Heart left ventricle (tissue), 16 donors: ENCODE measurements at regions not wholly inside any gene's neighbourhood (a gene's known extent, or its start where the extent isn't known, plus 50 kb on each side); places are given as distances from the start of the nearest gene placed in this dataset.
A peak's percentile ranks its signal among the peaks of the same experiment; 100 is the strongest.

Source experiments
- ATAC-seq, 4 donors: fragments of 200-7000 bp; cut with Tn5 transposase; one replicate each; pipeline ENCODE4 v1.9.1; 2020 to 2022; ENCODE audit warnings: moderate library complexity in 4 of 4, mild to moderate bottlenecking in 3 of 4, moderate number of reproducible peaks in 1 of 4
- DNase-seq, 5 donors: peaks; one replicate each; pipeline ENCODE4 v3.0.0-alpha.2; 2020
- H3K27ac ChIP-seq, 12 donors: fragments of 200-600 bp; sonication (generic) in 4 of 12; one replicate each; pipeline versions ENCODE4 v1.5.0 to v1.8.0; 2016 to 2022; ENCODE audit warnings: mild to moderate bottlenecking in 2 of 12
- H3K27me3 ChIP-seq, 9 donors: fragments of 200-600 bp; sonication (generic) in 2 of 9; one replicate each; pipeline versions ENCODE4 v1.5.1 to v1.8.0; 2016 to 2022; ENCODE audit warnings: mild to moderate bottlenecking in 3 of 9
- H3K36me3 ChIP-seq, 9 donors: fragments of 200-600 bp; sonication (generic) in 2 of 9; one replicate each; pipeline versions ENCODE4 v1.5.0 to v1.8.0; 2018 to 2022; ENCODE audit warnings: mild to moderate bottlenecking in 2 of 9
- H3K4me1 ChIP-seq, 12 donors: fragments of 200-600 bp; sonication (generic) in 4 of 12; one replicate each; pipeline versions ENCODE4 v1.5.0 to v1.8.0; 2016 to 2022; ENCODE audit warnings: mild to moderate bottlenecking in 3 of 12
- H3K4me3 ChIP-seq, 12 donors: fragments of 200-600 bp; sonication (generic) in 4 of 12; one replicate each; pipeline versions ENCODE4 v1.5.0 to v1.8.0; 2017 to 2022; ENCODE audit warnings: mild to moderate bottlenecking in 9 of 12, moderate library complexity in 4 of 12
- H3K9me3 ChIP-seq, 12 donors: fragments of 200-600 bp; sonication (generic) in 4 of 12; one replicate each; pipeline versions ENCODE4 v1.5.0 to v1.8.0; 2016 to 2022; ENCODE audit warnings: mild to moderate bottlenecking in 1 of 12
- POLR2A ChIP-seq, 2 donors: fragments of 450-650 bp; IDR thresholded peaks; one replicate each; pipeline ENCODE4 v1.6.1; 2017; ENCODE audit warnings: antibody characterized with exemption in 2 of 2, mild to moderate bottlenecking in 2 of 2, moderate library complexity in 2 of 2
- WGBS, 4 donors: extraction: QIAGEN DNeasy Blood & Tissue Kit in 2 of 4; methylation state at CpG; one replicate each; pipeline versions ENCODE4 v1.1.5 to v1.1.7; 2013 to 2018; 5-methylcytosine and 5-hydroxymethylcytosine counted together
- intact Hi-C, 10 donors: fragments of 100-400 bp; cut with DNase I; formaldehyde crosslinking; loops; one replicate each; pipeline versions ENCODE4 v1.11.1 to v1.14.2; 2022
- TF ChIP-seq, protein P1 (sequence below), 12 donors: fragments of 200-600 bp; sonication (generic) in 4 of 12; IDR thresholded peaks; one replicate each; pipeline versions ENCODE4 v1.5.0 to v1.8.0; 2018 to 2022; ENCODE audit warnings: antibody characterized with exemption in 12 of 12, mild to moderate bottlenecking in 5 of 12
- donor health status: ischemic (EF 13 %, LVEDD 7.1; RV severe dilation, severe dysfunction).
- donor health status: healthy with polysubstance abuse.
- donor health status: DM: no; HTN: yes; CAD: no.
- donor health status: DM: no; HTN: no; CAD: no.
- donor health status: ischemic (EF 25% LVEDD 6.9; RV normal size, moderate dysfunction).
- donor health status: ischemic (EF 25% LVEDD 5.7; RV mildly dilated, moderate dysfunction).
- donor health status: healthy.
- donor health status: DM: yes; HTN: yes; CAD: no.
- donor health status: ischemic (EF 35%, LVEDD 5.7; RV mildly dilated, moderate dysfunction).
- donor health status: nonischemic (EF 11% LVEDD 7.7; RV severe dilation, severe dysfunction).
- donor health status: DM: yes; HTN: yes; CAD: no.
- donor health status: PGD.
- donor health status: ischemic (EF 29% LVEDD 5.4; RV normal size, mild dysfunction).
- donor health status: nonischemic (EF 23%, LVEDD 6.1; RV moderate dilation, normal function).

DNA sequence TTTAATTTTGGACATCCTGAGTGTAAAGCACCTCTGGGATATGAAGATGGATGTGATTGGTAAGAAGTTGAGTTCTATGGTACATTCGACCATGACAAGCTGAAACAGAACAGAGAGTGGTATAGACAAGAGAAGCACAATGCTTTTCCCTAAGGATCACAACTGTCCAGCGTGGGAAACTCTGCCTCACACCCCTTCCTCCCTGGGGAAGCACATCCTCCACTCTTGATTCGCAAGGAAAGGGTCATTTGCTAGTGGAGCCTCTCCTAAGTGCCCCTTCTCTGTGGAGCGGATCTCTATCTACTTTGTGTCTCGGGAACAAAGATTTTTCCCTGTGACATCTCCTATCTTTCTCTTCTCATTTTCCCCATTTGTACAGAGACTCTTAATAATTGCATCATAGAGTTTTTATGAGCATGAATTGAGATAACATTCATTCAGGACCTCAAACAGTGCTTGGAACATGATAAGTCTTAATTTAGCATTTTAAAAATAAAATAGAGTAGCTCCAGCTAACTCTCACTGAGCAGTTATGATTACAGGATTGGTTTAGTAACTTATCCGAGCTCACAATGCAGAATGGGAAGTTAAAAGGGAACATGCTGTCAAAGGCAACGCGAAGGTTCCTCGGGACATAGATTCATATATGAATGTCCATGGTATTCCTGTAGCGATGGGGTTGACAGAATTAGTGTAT is 775.2 kb downstream of the C6orf118 start:
- Histone ChIP-seq H3K4me1 (peaks cover 0 to 16% (median 3%) of the 10 kb centered on the region in 12 donors), H3K27me3 (no peaks in the 10 kb centered on the region), H3K27ac (peak overlapping the region in 5 of 12 donors; percentile 5 to 46 (median 15)), H3K4me3 (no peak overlapping the region), H3K9me3 (peaks cover 0 to 8% (median 0%) of the 10 kb centered on the region in 12 donors), H3K36me3 (no peaks in the 10 kb centered on the region)
- TF ChIP-seq, protein P1, sequence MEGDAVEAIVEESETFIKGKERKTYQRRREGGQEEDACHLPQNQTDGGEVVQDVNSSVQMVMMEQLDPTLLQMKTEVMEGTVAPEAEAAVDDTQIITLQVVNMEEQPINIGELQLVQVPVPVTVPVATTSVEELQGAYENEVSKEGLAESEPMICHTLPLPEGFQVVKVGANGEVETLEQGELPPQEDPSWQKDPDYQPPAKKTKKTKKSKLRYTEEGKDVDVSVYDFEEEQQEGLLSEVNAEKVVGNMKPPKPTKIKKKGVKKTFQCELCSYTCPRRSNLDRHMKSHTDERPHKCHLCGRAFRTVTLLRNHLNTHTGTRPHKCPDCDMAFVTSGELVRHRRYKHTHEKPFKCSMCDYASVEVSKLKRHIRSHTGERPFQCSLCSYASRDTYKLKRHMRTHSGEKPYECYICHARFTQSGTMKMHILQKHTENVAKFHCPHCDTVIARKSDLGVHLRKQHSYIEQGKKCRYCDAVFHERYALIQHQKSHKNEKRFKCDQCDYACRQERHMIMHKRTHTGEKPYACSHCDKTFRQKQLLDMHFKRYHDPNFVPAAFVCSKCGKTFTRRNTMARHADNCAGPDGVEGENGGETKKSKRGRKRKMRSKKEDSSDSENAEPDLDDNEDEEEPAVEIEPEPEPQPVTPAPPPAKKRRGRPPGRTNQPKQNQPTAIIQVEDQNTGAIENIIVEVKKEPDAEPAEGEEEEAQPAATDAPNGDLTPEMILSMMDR (IDR thresholded peaks at IDR 0.05) = no peak
- TF ChIP-seq POLR2A (IDR thresholded peaks at IDR 0.05) = no peak
- DNase-seq (no peak), ATAC-seq (peak; percentile 55 to 83 (median 64))
- intact Hi-C loops = no loop called here
- WGBS, 4 donors = 54 to 63% (median 60%) methylated on average over 10 of the region's 10 CpGs

DNA sequence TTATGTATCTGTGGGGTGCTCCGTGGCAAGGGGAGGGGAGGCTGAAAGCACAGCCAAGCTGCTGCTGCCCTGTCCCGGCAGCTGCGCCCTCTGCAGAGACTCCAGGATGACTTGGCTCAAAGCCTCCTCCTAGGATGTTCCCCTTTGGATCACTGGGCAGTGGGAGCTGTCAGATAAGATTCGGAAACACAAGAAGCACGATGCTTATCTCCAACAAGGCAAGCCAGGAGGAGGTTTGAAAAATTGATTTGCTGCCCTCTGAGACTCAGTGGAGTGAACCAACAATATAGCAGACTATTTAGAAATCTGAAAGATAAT is 776.4 kb downstream of the C6orf118 start:
- ATAC-seq = peak in 1 of 4 donors; percentile 57
- intact Hi-C loops = no loop called here
- no peak overlapping the region for H3K4me3 ChIP-seq
- H3K27me3 ChIP-seq = no peaks in the 10 kb centered on the region
- TF ChIP-seq, protein P1 (IDR thresholded peaks at IDR 0.05) = peak in 2 of 12 donors; percentile 6 to 10
- no peak for TF ChIP-seq POLR2A (IDR thresholded peaks at IDR 0.05)
- no peak overlapping the region for H3K27ac ChIP-seq
- peaks cover 0 to 16% (median 3%) of the 10 kb centered on the region in 12 donors for H3K4me1 ChIP-seq
- 12 to 30% (median 23%) methylated on average over 5 of the region's 5 CpGs for WGBS, 4 donors
- no peaks in the 10 kb centered on the region for H3K36me3 ChIP-seq
- peaks cover 0 to 8% (median 0%) of the 10 kb centered on the region in 12 donors for H3K9me3 ChIP-seq
- DNase-seq = peak in 1 of 5 donors; percentile 26

DNA sequence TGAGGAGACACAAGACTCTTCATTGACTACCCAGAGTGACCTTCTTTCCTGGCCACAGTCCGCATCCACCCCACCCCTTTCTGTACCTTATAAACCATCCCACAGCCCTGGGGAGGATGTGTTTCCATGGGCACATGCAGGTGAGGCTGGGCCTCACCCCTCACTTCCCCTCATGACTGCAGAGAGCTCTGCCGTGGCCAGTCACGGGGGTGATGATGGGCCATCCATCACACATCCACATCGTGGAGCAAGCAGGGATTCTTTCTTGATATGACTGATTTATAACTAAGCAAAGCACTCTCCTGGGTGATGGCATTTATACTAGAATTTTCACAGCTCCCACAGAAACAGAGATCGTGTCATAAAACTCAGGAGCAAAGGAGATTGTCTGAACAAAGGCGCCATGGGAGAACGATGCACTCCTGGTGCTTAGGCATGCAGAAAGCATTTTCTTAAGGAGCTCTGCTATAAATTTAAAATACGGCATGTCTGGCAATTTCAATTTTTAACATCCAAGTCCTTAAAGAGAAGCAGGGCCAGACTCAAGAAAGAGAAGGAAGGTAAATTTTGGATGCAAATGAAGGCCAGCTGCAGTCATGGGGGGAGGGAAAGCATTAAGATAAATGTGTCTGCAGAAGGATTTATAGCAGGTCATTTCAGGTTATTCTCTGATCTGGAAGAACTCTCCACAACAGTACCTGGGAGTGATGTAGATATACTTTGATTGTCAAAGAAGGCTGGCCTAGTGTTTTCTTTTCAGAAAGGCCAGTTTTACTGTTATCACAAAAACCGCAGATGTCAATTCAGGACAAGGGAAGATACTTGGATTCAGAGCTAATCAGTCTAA is 777.0 kb downstream of the C6orf118 start:
- 64 to 80% (median 74%) methylated on average over 9 of the region's 9 CpGs for WGBS, 4 donors
- Histone ChIP-seq H3K4me1 (peaks cover 0 to 16% (median 3%) of the 10 kb centered on the region in 12 donors), H3K27me3 (no peaks in the 10 kb centered on the region), H3K36me3 (no peaks in the 10 kb centered on the region), H3K27ac (no peak overlapping the region), H3K9me3 (peaks cover 0 to 4% (median 0%) of the 10 kb centered on the region in 12 donors), H3K4me3 (no peak overlapping the region)
- DNase-seq (no peak), ATAC-seq (no peak)
- no peak for TF ChIP-seq POLR2A (IDR thresholded peaks at IDR 0.05)
- TF ChIP-seq, protein P1 (IDR thresholded peaks at IDR 0.05) = no peak
- intact Hi-C loops = no loop called here

DNA sequence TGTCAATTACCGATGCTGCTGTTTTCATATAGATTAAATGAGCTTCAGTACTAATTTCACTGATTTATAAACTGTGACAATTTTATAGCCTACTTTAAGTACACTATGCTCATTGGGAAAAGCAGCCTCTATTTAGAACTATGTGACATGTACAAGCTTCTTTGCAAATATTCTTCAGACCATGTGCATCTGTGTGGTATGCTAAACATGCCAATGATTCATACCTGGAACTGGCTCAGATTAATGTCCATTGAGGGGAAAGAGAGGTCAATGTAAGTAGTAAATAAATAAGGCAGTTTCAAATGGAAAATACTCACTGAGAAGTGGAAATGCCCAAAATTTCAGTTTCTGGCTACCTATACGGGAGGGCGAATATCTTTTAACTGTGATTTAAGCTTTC is 777.7 kb downstream of the C6orf118 start:
- no peaks in the 10 kb centered on the region for H3K27me3 ChIP-seq
- no peak overlapping the region for H3K4me3 ChIP-seq
- TF ChIP-seq, protein P1 (IDR thresholded peaks at IDR 0.05) = no peak
- no peak for TF ChIP-seq POLR2A (IDR thresholded peaks at IDR 0.05)
- intact Hi-C loops = no loop called here
- WGBS, 4 donors = 84 to 97% (median 94%) methylated on average over 3 of the region's 3 CpGs
- H3K36me3 ChIP-seq = no peaks in the 10 kb centered on the region
- peaks cover 0 to 5% (median 0%) of the 10 kb centered on the region in 12 donors for H3K9me3 ChIP-seq
- ATAC-seq (no peak), DNase-seq (no peak)
- H3K27ac ChIP-seq = no peak overlapping the region
- peaks cover 0 to 16% (median 3%) of the 10 kb centered on the region in 12 donors for H3K4me1 ChIP-seq
